ENCODE measurements at regions not wholly inside any gene's neighbourhood (a gene's known extent, or its start where the extent isn't known, plus 50 kb on each side); places are given as distances from the start of the nearest gene placed in this dataset.
"Not testable (repeated sequence)": the region's sequence is repeated elsewhere in the genome, so short reads cannot be mapped to it uniquely, and the experiment has no call there.

DNA sequence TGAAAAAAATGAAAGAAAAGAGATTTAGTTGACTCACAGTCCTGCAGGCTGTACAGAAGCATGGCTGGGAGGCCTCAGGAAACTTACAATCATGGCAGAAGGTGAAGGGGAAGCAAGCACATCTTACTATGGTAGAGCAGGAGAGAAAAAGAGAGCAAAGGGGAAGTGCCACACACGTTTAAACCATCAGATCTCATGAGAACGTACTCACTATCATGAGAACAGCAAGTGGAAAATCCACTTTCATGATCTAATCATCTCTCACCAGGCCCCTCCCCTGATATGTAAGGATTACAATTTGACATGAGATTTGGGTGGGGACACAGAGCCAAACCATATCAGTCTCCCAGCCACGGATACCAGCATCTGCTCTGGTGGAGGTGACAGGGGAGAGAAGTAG is 50.8 kb upstream of the CPOX start:
- no peak for DNase-seq

DNA sequence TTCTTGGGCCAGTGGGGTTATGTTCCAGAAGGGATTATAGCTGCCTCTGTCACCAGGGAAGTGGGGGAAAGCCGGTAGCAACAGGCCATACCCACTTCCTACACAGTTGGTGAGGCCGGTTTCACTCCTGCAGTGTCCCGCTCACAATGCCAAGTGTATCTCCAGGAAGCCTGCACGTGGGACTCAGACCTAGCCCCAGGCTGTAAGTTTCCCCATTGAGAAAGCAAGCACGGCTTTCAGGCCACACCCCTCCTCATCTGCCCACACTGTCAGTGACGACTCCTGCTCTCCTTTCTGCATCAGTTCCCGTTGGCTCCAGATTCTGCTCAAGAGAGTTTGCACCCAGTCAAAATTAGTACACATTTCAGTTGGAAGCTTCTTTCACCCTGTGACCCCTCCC is 51.6 kb upstream of the CPOX start:
- no peak for DNase-seq

DNA sequence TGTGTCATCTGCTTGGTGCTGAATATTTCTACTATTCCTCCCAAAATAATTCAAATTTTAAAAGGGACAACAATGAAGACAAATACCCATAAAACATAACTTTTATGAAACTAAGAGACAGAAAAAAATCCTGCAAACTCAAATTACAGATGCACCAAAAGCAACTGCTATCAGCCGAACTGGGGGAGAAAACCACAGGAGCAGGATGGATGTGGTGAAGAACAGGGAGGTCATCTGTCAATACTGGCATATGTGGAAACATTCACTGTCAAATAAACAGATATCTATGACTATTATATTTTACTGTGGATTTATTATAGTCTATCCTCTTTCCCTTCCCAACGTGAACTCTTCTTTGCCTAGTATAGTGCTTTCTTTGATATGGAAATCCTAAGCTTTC is 53.3 kb upstream of the CPOX start:
- no peak for DNase-seq

DNA sequence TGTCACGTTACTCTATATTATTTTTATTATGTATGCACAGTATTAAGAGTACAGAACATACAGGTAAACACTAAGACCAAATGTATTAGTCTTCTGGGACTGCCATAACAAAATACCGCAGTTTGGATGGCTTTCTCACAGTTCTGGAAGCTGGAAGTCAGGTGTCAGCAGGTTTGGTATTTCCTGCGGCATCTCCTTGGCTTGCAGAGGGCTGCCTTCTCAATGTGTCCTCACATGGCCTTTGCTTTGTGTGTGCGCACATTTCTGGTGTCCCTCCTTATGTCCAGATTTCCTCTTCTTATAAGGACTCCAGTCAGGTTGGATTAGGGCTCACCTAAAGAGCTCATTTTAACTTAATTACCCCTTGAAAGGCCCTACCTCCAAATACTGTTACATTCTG is 53.8 kb upstream of the CPOX start:
- DNase-seq = no peak

DNA sequence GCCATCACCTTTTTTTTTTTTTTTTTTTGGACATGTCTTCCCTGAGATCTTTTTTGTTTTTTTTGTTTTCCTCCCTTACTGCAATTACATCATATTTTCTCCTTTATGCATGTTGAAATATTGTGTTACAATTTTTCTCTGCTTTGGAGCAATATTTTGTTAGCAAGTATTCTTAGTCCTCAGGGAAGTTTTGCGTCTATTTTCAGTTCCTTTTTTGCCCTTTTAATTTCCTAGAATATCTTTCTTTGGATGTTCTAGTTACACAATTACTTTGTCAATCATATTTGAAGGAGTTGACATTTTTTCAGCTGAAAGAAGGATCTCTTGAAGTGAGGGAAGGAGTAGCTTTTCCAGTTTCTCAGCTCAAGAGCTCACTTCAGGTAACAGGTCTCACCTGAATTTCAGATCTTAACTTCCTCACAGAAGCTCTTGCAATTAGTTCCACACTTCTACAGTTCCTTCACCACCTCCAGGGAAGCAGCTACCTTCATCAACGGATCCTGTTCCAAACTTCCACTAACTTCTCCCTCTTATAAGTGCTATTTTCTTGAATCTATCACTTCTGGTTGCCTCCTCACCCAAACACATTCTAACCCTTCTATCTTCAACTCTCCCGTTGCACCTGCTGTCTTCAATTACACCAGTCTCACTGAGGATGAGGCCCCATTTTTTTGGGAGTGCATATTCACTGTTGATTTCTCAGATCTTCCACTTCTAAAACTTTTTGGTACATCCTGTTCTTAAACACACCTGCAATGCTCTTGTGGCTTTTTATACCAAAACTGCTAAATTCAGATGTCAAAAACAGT is 57.8 kb upstream of the CPOX start:
- DNase-seq = no peak

DNA sequence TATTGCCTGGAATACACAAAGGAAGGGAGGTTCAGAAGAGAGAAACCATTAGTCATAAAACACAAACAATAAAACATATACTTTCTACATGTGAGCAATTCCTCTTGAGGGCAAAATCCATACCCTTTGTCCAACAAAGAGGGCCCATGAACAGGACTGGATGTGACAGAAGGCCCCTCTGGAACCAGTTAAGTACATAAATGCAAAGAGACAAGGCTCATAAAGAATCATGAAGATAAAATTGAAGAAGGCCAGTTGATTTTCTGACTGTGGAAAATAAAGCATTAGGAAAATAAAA is 58.3 kb upstream of the CPOX start:
- no peak for DNase-seq

DNA sequence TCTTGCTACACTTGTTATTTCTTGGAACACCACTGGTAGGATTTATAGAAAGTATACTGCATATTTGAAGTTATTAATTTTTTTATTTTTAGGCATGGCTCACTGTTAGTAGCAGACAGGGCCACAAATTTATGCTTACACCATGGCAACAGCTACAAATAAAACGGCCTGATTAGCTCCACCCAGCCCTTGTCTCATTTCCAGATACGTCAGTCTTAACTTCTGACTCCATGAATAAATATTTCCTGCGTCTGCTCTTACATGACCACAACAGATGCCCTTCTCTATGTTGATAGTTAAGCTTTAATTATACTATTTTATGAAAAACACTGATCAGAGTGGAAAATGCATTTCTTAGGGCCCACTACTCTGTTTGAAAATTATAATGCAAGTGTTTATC is 62.3 kb upstream of the CPOX start:
- DNase-seq = no peak

GRCh38 chr3:98657457-98657856 is 64.0 kb upstream of the CPOX start:
- no peak for DNase-seq

DNA sequence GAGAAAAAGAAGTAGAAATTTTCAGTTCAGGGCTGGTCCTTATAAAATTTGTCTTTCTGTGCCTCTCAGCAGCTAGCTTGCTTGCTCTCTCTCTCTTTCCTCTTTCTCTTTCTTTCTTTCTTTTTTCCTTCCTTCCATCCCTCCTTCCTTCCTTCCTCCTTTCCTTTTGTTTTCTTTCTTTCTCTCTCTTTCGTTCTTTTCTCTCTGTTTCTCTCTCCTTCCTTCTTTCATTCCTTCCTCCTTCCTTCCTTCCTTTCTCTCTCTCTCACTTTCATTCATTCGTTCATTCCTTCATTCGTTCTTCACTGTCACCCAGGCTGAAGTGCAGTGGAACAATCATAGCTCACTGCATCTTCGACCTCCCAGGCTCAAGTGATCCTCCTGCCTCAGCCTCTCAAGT is 69.3 kb upstream of the CPOX start:
- DNase-seq = no peak

- DNase-seq = no peak
Observed at GRCh38 chr3:98670020-98670419, 76.6 kb upstream of the CPOX start.

- DNase-seq = no peak
Observed at GRCh38 chr3:98679986-98680385, 83.2 kb upstream of the ST3GAL6 start.

DNA sequence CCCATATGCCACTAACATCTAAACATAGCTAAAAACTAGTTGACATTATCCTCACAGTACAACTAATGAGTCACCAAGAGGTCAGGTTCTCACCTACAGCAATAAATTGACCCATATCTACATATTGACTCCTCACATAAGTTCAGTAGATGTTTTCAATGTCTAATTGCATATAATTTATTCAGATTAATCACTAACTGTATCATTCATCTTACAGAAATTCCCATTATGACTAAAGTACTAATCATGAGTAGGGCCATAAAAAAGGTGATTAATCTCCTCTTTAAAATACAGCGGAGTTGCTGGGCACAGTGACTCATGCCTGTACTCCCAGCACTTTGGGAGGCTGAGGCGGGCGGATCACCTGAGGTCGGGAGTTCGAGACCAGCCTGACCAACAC is 82.4 kb upstream of the ST3GAL6 start:
- DNase-seq = no peak

GRCh38 chr3:98681486-98681885 is 81.7 kb upstream of the ST3GAL6 start:
- no peak for DNase-seq

DNA sequence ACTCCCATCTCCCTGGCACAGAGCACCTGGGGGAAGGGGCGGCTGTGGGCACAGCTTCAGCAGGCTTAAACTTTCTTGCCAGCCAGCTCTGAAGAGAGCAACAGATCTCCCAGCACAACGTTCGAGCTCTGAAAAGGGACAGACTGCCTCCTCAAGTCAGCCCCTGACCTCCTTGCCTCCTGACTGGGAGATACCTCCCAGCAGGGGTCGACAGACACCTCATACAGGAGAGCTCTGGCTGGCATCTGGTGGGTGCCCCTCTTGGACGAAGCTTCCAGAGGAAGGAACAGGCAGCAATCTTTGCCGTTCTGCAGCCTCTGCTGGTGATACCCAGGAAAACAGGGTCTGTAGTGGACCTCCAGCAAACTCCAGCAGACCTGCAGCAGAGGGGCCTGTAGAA is 80.7 kb upstream of the ST3GAL6 start:
- DNase-seq = not testable (repeated sequence)

DNA sequence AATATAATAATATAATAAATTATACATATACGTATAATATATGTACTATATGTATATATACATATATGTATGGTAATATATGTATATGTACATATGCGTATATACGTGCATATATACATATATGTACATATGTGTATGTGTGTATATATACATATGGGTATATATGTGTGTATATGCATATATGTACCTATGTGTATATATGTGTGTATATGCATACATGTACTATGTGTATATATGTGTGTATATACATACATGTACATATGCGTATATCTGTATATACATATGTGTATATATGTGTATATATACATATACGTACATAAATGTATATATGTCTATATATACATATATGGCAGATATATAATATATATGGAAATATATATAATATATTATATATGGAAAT is 74.8 kb upstream of the ST3GAL6 start:
- DNase-seq = no peak

DNA sequence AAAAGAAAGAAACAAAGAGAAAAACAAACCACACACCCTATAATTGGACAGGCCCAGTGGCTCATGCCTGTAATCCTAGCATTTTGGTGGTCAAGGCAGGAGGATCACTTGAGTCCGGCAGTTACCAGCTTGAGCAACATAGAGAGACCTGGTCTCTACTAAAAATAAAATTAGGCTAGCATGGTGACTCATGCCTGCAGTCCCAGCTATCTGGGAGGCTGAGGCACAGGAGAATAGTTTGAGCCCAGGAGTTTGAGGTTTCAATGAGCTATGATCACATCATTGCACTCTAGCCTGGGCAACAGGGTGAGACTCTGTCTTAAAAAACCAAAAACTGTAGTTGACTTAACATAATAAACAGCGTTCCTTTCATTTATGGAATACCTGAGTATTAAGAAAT is 72.3 kb upstream of the ST3GAL6 start:
- DNase-seq = no peak

GRCh38 chr3:98691897-98692296 is 71.2 kb upstream of the ST3GAL6 start:
- DNase-seq = no peak

DNA sequence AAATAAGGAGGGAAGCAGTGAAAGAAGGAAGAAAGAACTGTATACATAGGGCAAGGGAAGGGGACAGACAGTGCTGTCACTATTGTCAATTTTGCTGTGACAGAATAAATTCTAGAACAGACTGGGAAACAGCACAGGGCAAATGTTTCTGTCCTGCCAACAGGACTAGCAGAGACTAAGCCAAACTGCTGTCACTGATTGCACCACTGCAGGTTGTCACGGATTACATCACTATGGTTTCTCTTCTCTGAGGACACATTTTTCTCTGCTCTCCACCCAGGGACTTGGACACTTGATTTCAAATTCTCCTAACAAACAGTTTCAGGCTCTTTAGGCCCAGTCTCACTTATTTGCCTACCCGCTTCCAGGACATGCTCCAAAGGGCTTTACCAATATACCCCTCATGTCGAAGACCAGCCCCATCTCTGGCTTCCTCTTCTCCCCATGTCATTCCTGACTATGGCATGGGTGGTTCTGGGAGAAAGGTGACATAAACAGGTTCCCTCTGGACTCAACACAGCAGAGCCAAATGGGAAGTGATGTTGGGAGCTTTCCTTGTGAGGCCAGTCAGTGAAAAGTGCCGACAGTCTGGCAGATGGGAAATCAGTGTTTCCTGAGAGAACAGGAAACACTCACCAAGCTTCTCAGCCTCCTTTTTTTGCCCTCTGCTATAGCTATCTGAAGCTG is 70.2 kb upstream of the ST3GAL6 start:
- DNase-seq = no peak

GRCh38 chr3:98695796-98696195 is 67.3 kb upstream of the ST3GAL6 start:
- no peak for DNase-seq

DNA sequence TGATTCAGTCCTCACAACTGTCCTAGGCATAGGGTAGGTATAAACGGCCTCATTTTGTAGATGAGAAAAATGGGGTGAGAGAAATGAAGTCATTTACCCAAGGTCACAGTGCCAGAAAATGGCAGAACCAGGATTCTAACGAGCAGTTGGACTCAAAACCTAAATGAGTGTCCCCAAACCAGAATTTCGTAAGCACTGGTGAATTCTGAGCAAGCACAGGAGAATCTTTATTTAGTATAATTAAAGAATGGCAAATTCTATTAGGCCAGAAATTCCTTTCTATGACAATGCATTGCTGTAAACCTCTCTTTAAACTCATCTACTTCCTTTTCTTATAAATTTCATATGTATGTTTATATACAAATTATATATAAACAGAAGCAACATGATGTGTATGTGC is 66.8 kb upstream of the ST3GAL6 start:
- DNase-seq = not testable (repeated sequence)

DNA sequence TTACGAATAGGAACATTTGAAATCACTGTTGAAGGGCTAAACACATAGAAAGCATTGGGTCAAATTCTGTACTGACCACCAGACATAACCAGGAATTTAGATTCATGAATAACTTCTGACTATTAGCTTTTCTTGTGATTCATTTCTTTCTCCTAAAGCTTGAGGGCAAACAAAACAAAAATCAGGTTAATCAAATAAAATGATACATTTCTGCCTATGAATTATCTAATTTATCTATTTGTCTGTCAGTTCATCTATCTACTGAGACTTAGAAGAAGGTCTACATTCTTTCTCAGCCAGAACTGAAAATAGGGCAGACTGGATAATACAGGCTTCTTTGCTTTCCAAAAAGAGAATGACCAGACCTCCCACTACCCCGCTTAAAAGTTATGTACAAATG is 65.9 kb upstream of the ST3GAL6 start:
- no peak for DNase-seq

- no peak for DNase-seq
Observed at GRCh38 chr3:98699132-98699531, 64.0 kb upstream of the ST3GAL6 start.

DNA sequence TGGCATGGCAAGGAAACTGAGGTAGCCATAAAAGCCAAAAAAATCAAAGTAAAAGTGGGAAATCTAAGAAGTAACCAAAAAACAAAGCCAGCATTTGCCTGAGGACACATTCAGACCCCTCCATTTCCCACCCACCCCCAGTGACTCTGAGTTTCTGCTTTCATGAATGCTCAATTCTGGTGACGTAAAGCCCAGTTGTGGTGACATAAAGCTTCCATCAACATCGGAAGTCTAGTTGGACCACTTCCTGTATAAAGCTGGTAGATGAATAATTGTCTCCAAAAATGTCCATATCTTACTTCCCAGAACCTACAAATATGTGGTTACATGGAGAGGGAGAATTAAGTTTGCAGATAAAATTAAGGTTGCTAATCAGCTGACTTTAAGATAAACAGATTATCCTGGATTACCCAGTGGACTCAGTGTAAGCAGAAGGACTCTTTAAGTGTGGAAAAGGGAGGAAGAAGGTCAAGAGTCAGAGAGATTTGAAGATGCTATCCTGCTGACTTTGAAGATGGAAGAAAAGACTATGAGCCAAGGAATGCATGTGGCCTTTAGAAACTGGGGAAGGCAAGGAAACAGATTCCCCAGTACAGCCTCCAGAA is 62.0 kb upstream of the ST3GAL6 start:
- no peak for DNase-seq

DNA sequence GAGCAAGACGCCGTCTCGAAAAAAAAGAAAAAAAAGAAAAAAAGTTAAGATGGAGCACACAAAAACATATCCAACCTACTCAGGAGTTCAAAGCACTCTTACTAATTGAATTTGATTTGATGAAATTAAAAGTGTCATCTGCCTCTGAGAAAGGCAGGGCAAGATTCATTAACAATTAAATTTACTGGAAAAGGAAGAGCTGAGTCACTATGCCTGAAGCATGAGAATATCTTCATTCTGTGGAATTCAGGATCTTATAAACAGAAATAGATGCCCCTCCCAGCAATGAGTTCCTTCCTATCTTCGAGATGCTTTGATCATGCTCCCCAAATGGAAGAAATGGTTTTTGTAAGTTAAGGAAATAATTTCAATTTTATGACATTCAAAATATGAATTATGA is 61.0 kb upstream of the ST3GAL6 start:
- DNase-seq = no peak
